ENCODE measurements at regions not wholly inside any gene's neighbourhood (a gene's known extent, or its start where the extent isn't known, plus 50 kb on each side); places are given as distances from the start of the nearest gene placed in this dataset.

DNA sequence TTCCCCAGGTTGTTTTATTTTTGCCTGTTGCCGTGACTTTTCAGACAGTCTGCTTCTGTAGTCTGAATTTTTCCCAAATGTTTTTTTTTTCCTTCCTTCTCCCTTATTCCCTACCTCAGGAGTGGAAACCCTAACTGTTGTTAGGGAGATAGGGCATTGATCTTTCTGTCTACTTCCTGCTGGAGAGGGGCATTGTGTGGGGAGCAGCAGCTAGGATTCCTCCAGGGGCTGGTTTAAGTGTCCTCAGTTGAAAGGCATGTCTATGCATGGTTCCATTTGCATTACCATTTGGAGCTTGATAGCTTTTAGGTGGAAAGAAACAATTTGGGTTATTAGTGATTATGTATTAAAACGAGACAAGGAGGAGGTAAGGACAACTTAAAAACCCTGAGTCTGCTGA is 383.9 kb downstream of the DCAF12L2 start:
- TF ChIP-seq, protein P1, sequence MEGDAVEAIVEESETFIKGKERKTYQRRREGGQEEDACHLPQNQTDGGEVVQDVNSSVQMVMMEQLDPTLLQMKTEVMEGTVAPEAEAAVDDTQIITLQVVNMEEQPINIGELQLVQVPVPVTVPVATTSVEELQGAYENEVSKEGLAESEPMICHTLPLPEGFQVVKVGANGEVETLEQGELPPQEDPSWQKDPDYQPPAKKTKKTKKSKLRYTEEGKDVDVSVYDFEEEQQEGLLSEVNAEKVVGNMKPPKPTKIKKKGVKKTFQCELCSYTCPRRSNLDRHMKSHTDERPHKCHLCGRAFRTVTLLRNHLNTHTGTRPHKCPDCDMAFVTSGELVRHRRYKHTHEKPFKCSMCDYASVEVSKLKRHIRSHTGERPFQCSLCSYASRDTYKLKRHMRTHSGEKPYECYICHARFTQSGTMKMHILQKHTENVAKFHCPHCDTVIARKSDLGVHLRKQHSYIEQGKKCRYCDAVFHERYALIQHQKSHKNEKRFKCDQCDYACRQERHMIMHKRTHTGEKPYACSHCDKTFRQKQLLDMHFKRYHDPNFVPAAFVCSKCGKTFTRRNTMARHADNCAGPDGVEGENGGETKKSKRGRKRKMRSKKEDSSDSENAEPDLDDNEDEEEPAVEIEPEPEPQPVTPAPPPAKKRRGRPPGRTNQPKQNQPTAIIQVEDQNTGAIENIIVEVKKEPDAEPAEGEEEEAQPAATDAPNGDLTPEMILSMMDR (IDR thresholded peaks at IDR 0.05; ENCODE audit: low read length) = no peak
- no peak for TF ChIP-seq EZH2 (optimal IDR thresholded peaks at IDR 0.05; ENCODE audit: low read depth, low read length)

All from MM.1S (cell line).